ENCODE measurements at regions not wholly inside any gene's neighbourhood (a gene's known extent, or its start where the extent isn't known, plus 50 kb on each side); places are given as distances from the start of the nearest gene placed in this dataset.

DNA sequence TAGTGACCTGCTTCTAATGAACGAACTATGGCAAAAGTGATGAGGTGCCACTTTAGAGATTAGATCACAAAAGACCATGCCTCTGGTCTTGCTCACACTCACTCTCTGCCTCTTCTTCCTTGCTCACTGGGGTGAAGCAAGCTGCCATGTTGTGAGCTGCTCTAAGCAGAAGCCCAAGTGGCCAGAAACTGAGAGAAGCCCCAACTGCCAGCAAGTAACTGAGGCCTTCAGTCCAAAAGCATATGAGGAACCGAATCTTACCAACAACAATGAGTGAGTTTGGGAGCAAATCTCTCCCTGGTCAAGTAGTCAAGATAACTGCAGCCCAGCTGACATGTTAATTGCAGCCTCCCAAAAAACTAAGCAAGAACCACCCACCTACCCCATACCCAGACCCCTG, 126.0 kb upstream of the ACO1 start:
- no peaks in the 10 kb centered on the region for H3K36me3 Mint-ChIP-seq
- no peaks in the 10 kb centered on the region for H3K9me3 Mint-ChIP-seq (ENCODE audit: low read depth)
- DNase-seq (no peak), ATAC-seq (no peak)
- H3K27me3 Mint-ChIP-seq, result no peaks in the 10 kb centered on the region
- no peaks in the 10 kb centered on the region for H3K4me1 Mint-ChIP-seq
- H3K27ac Mint-ChIP-seq, result no peak overlapping the region
- CTCF ChIA-PET, result no interaction called here
- H3K4me3 Mint-ChIP-seq, result no peak overlapping the region

DNA sequence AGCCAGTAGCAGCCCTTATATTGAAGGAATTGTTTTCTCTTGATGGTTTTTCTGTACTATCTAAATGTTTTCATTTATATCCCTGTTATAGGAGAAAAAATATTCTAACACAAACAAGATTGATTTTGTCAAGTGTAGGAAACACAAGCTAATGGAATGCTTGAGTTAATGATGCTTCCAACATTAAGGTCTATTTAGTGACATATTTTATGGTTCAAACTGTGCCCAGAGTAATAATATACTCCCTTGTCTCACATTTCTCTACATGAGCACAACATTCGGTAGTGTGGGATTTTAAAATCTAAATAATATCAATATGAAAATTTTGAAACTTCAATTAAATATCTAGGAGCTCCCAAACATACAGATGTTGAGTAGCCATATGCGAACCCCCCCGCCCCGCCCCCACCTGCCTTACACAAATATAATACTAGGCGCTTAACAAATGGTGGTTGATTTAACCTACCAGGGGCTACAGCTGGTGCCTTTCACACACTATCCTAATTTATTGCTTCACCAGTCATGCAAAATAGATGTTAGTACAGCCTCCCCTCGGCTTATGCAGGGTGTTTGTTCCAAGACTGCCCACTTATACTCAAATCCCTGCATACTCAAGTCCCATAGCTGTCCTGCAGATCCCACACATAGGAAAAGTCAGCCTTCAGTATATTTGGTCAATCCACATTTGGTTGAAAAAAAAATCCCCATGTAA, 124.1 kb upstream of the ACO1 start:
- H3K9me3 Mint-ChIP-seq (ENCODE audit: low read depth), result no peaks in the 10 kb centered on the region
- no peaks in the 10 kb centered on the region for H3K27me3 Mint-ChIP-seq
- no peaks in the 10 kb centered on the region for H3K4me1 Mint-ChIP-seq
- no peak overlapping the region for H3K27ac Mint-ChIP-seq
- H3K4me3 Mint-ChIP-seq, result no peak overlapping the region
- ATAC-seq (no peak), DNase-seq (no peak)
- H3K36me3 Mint-ChIP-seq, result no peaks in the 10 kb centered on the region
- CTCF ChIA-PET, result no interaction called here

DNA sequence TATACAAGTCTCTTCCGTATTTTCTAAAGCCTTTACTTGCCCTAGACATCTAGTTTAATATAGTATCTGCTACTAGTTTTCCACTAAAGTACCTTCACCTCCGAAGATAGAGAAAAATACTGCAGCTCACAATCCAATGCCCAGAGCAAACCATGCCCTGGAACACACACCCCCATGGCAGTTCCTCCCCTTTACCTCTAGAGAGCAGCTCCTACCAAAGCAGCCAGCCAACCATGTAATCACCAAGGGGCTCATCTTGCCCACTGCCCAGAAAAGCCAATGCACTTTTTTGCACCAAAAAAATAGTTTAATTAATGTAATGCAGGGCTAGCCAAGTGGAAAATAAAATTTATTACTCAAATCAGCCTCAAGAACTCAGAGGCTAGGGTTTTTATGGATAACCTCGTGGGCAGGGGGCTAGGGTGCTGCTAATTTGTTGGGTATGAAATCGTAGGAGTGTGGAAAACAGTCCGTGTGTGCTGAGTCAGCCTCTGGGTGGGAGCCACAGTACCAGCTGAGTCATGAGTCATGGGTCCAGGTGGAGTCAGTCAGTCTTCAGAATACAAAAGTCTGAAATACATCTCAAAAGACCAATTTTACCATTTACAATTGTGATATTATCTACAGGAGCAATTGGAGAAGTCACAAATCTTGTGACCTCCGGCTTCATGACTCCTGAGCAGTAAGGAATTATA, 120.1 kb upstream of the ACO1 start:
- peaks cover 5% of the 10 kb centered on the region for H3K27me3 Mint-ChIP-seq
- H3K27ac Mint-ChIP-seq, result no peak overlapping the region
- CTCF ChIA-PET, result interaction anchor here (0.8 kb wide), 1 partner anchor 12 kb away, joined by 3 read pairs; no protein-coding TSS in a partner anchor
- H3K4me3 Mint-ChIP-seq, result no peak overlapping the region
- no peaks in the 10 kb centered on the region for H3K9me3 Mint-ChIP-seq (ENCODE audit: low read depth)
- H3K4me1 Mint-ChIP-seq, result no peaks in the 10 kb centered on the region
- DNase-seq (no peak), ATAC-seq (no peak)
- no peaks in the 10 kb centered on the region for H3K36me3 Mint-ChIP-seq

- H3K9me3 Mint-ChIP-seq (ENCODE audit: low read depth), result no peaks in the 10 kb centered on the region
- no peak overlapping the region for H3K27ac Mint-ChIP-seq
- no peaks in the 10 kb centered on the region for H3K36me3 Mint-ChIP-seq
- CTCF ChIA-PET, result no interaction called here
- H3K27me3 Mint-ChIP-seq, result peaks cover 5% of the 10 kb centered on the region
- DNase-seq, result no peak
- no peaks in the 10 kb centered on the region for H3K4me1 Mint-ChIP-seq
- no peak overlapping the region for H3K4me3 Mint-ChIP-seq
- no peak for ATAC-seq
Measured at GRCh38 chr9:32265037-32265436, 119.4 kb upstream of the ACO1 start.

GRCh38 chr9:32278991-32279390, 105.5 kb upstream of the ACO1 start:
- H3K9me3 Mint-ChIP-seq (ENCODE audit: low read depth), result no peaks in the 10 kb centered on the region
- H3K36me3 Mint-ChIP-seq, result no peaks in the 10 kb centered on the region

DNA sequence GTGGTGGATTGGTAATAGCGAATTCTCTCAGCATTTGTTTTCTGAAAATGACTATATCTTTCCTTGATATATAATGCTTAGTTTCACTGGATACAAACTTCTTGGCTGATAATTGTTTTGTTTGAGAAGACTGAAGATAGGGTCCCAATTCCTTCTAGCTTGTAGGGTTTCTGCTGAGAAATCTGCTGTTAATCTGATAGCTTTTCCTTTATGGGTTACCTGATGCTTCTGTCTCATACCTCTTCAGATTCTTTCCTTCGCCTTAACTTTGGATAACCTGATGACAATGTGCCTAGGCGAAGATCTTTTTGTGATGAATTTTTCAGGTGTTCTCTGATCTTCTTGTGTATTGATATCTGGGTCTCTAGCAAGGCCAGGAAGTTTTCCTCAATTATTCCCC, 94.7 kb upstream of the ACO1 start:
- no peaks in the 10 kb centered on the region for H3K36me3 Mint-ChIP-seq
- H3K27ac Mint-ChIP-seq, result no peak overlapping the region
- no peaks in the 10 kb centered on the region for H3K4me1 Mint-ChIP-seq
- peaks cover 12% of the 10 kb centered on the region for H3K27me3 Mint-ChIP-seq
- H3K9me3 Mint-ChIP-seq (ENCODE audit: low read depth), result no peaks in the 10 kb centered on the region
- CTCF ChIA-PET, result no interaction called here
- no peak for DNase-seq
- H3K4me3 Mint-ChIP-seq, result no peak overlapping the region
- ATAC-seq, result no peak

More at GRCh38 chr9:32278991-32279390, 105.5 kb upstream of the ACO1 start:
- Mint-ChIP-seq H3K27ac (no peak overlapping the region), H3K4me1 (no peaks in the 10 kb centered on the region), H3K27me3 (no peaks in the 10 kb centered on the region), H3K4me3 (no peak overlapping the region)
- CTCF ChIA-PET, result no interaction called here
- DNase-seq (no peak), ATAC-seq (no peak)

DNA sequence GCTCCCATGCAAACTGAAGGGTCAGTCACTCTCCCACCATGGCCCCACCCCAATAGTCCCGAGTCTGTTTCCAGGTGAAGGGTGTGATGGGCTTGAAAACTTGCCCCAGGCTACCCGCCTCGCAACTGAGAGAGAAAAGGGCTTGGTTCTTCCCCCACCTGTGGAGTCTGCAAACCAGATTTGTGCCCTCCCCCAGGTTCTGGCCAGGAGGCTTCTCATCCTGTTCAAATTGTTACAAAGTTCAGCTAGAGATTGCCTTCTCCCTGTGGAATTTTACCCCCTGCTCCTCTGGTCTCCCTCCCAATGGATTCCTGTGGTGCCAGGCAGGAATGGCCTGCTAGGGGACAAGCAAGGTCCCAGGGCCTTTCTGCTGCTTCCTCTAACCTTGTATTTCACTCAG, 93.1 kb upstream of the ACO1 start:
- no peak for DNase-seq

DNA sequence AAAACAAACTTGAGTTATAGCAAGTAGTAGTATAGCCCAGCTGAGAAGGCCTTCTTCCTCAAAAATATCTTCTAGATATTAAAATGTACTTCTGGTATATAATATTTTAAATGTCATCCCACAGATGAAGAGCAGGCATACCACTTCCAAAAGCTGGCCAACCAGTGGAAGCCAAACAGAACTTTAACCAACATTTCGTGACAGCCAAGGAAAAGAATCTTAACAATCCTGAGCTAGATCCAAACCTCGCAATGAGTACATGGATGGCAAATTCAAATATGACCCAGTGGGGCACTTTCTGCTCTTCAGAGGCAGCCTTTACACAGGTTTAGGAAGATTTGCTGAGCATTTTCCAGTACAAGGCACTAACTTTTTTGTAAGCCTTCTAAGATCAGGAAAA, 91.8 kb upstream of the ACO1 start:
- DNase-seq, result no peak
- CTCF ChIA-PET, result no interaction called here
- H3K27me3 Mint-ChIP-seq, result peaks cover 15% of the 10 kb centered on the region
- no peaks in the 10 kb centered on the region for H3K4me1 Mint-ChIP-seq
- H3K4me3 Mint-ChIP-seq, result no peak overlapping the region
- no peak overlapping the region for H3K27ac Mint-ChIP-seq
- H3K36me3 Mint-ChIP-seq, result no peaks in the 10 kb centered on the region
- no peak for ATAC-seq
- no peaks in the 10 kb centered on the region for H3K9me3 Mint-ChIP-seq (ENCODE audit: low read depth)

More for the DNA sequence above, 93.1 kb upstream of the ACO1 start:
- no peak overlapping the region for H3K4me3 Mint-ChIP-seq
- CTCF ChIA-PET, result no interaction called here
- ATAC-seq, result no peak
- no peaks in the 10 kb centered on the region for H3K9me3 Mint-ChIP-seq (ENCODE audit: low read depth)
- no peaks in the 10 kb centered on the region for H3K4me1 Mint-ChIP-seq
- H3K27ac Mint-ChIP-seq, result no peak overlapping the region
- H3K27me3 Mint-ChIP-seq, result peaks cover 12% of the 10 kb centered on the region
- H3K36me3 Mint-ChIP-seq, result no peaks in the 10 kb centered on the region

- no peaks in the 10 kb centered on the region for H3K36me3 Mint-ChIP-seq
- DNase-seq (no peak), ATAC-seq (no peak)
- H3K27ac Mint-ChIP-seq, result no peak overlapping the region
- CTCF ChIA-PET, result no interaction called here
- peaks cover 18% of the 10 kb centered on the region for H3K27me3 Mint-ChIP-seq
- no peak overlapping the region for H3K4me3 Mint-ChIP-seq
- no peaks in the 10 kb centered on the region for H3K4me1 Mint-ChIP-seq
- H3K9me3 Mint-ChIP-seq (ENCODE audit: low read depth), result no peaks in the 10 kb centered on the region
Measured at GRCh38 chr9:32293091-32293490, 91.4 kb upstream of the ACO1 start.

GRCh38 chr9:32294106-32294505, 90.3 kb upstream of the ACO1 start:
- ATAC-seq, result no peak
- Mint-ChIP-seq H3K4me1 (no peaks in the 10 kb centered on the region), H3K36me3 (no peaks in the 10 kb centered on the region), H3K9me3 (ENCODE audit: low read depth) (no peaks in the 10 kb centered on the region), H3K27me3 (peaks cover 14% of the 10 kb centered on the region), H3K27ac (no peak overlapping the region), H3K4me3 (no peak overlapping the region)
- DNase-seq, result no peak
- CTCF ChIA-PET, result no interaction called here

DNA sequence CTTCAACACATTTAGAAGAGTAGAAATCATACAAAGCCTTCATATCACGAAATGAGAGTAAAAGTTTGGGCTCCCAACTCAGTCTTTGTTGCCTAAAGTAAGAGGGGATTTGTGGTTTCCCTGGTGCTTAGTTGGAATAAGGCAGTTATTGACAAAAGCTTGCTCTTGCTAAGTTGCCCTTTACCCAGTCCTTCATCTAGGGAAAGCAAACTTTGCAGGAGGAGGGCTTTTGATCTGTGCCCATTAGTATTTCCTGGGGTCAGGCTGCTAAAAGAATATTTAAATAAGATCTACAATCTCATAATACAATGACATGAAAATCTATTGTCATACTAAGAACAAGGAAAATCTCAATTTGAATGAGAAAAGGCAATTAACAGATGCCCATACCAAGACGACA, 84.1 kb upstream of the ACO1 start:
- CTCF ChIA-PET, result no interaction called here
- H3K27ac Mint-ChIP-seq, result no peak overlapping the region
- H3K4me3 Mint-ChIP-seq, result no peak overlapping the region
- ATAC-seq, result no peak
- H3K36me3 Mint-ChIP-seq, result no peaks in the 10 kb centered on the region
- H3K9me3 Mint-ChIP-seq (ENCODE audit: low read depth), result no peaks in the 10 kb centered on the region
- H3K27me3 Mint-ChIP-seq, result peaks cover 22% of the 10 kb centered on the region
- H3K4me1 Mint-ChIP-seq, result no peaks in the 10 kb centered on the region
- no peak for DNase-seq

DNA sequence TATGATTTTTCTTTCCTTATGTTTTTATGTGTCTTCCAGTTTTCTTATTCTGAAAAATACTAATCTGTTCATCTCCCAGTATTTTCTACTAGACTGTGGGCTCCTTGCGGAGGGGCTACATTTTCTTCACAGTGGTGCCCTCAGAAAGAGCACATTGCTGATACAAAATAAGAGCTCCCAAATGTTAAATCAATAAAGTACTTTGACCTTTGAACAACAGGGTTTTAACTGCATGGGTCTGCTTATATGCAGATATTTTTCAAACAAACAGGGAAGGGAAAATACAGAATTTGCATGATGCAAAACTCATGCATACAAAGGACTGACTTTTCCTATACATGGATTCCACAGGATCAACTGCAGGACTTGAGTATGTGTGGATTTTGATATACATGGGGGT, 79.9 kb upstream of the ACO1 start:
- H3K27ac Mint-ChIP-seq, result no peak overlapping the region
- H3K4me3 Mint-ChIP-seq, result no peak overlapping the region
- no peaks in the 10 kb centered on the region for H3K9me3 Mint-ChIP-seq (ENCODE audit: low read depth)
- CTCF ChIA-PET, result no interaction called here
- no peaks in the 10 kb centered on the region for H3K4me1 Mint-ChIP-seq
- H3K36me3 Mint-ChIP-seq, result no peaks in the 10 kb centered on the region
- peaks cover 15% of the 10 kb centered on the region for H3K27me3 Mint-ChIP-seq
- no peak for DNase-seq
- ATAC-seq, result no peak

DNA sequence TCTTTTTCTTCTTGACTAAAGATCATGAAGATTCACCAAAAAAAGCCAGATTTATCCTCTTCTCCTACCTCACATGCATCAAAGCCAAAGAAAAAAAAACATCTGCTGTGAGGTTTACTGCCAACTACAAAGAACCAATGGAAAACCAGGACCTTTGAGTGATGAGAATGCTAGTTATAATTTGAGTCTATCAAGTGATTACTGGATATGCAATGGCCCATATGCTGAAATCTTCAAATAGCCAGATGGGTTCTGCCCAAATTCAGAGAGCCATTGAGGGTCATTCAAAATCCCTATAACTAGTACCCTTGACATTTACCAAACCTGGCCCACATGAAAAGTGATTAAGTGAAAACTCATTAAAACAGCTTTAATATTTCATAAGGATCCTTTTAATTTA, 78.4 kb upstream of the ACO1 start:
- ATAC-seq (no peak), DNase-seq (no peak)
- Mint-ChIP-seq H3K4me3 (no peak overlapping the region), H3K4me1 (no peaks in the 10 kb centered on the region), H3K27ac (no peak overlapping the region), H3K36me3 (no peaks in the 10 kb centered on the region), H3K9me3 (ENCODE audit: low read depth) (no peaks in the 10 kb centered on the region), H3K27me3 (peaks cover 12% of the 10 kb centered on the region)
- CTCF ChIA-PET, result no interaction called here

GRCh38 chr9:32319312-32319929, 65.0 kb upstream of the ACO1 start:
- Mint-ChIP-seq H3K4me1 (no peaks in the 10 kb centered on the region), H3K9me3 (ENCODE audit: low read depth) (peaks cover 2% of the 10 kb centered on the region), H3K27me3 (peaks cover 3% of the 10 kb centered on the region), H3K36me3 (no peaks in the 10 kb centered on the region), H3K27ac (no peak overlapping the region), H3K4me3 (no peak overlapping the region)
- ATAC-seq (no peak), DNase-seq (no peak)
- CTCF ChIA-PET, result no interaction called here

Data from activated CD8-positive, alpha-beta memory T cell treated with anti-CD3 and anti-CD28 coated beads, Interleukin-2, amount 10 ng/mL, durations not matched to agents 7 days and 5 days (primary cell).